MCF 10A (cell line): ENCODE measurements at regions not wholly inside any gene's neighbourhood (a gene's known extent, or its start where the extent isn't known, plus 50 kb on each side); places are given as distances from the start of the nearest gene placed in this dataset.
"Not testable (repeated sequence)": the region's sequence is repeated elsewhere in the genome, so short reads cannot be mapped to it uniquely, and the experiment has no call there.

ENCODE experiments used
- BruUV-seq: library from RNA; stranded (reverse); fragments of 400-500 nt; replicated peaks from 2 replicates; lab custom pipeline; 2021; lab: Mats Ljungman, UMichigan
- CTCF ChIA-PET: fragments of 300-600 bp; sonication (Branson Sonifier 250); formaldehyde crosslinking; extraction: SDS; loops from one replicate; lab custom pipeline; 2021; ENCODE audit warnings: antibody characterized with exemption, inconsistent platforms; lab: Yijun Ruan, JAX
- POLR2A ChIA-PET: fragments of 300-600, 350-650 bp; sonication (Branson Sonifier 250); formaldehyde crosslinking; extraction: SDS; loops from one replicate; lab custom pipeline; 2020; ENCODE audit warnings: antibody characterized with exemption, inconsistent platforms; lab: Yijun Ruan, JAX
- DNase-seq: peaks from one replicate; pipeline ENCODE4 v3.0.0-alpha.2; 2018; ENCODE audit not compliant: unreplicated experiment
- H3K27ac Mint-ChIP-seq: one replicate; pipeline ENCODE4 v1.8.0; 2022; ENCODE audit warnings: mild to moderate bottlenecking, low read depth, mixed read lengths; ENCODE audit not compliant: unreplicated experiment
- H3K27me3 Mint-ChIP-seq: one replicate; pipeline ENCODE4 v1.8.0; 2022; ENCODE audit warnings: mixed read lengths; ENCODE audit not compliant: insufficient read depth, unreplicated experiment
- H3K36me3 Mint-ChIP-seq: one replicate; pipeline ENCODE4 v1.8.0; 2022; ENCODE audit warnings: mild to moderate bottlenecking, moderate library complexity, mixed read lengths; ENCODE audit not compliant: insufficient read depth, unreplicated experiment
- H3K4me1 Mint-ChIP-seq: one replicate; pipeline ENCODE4 v1.8.0; 2022; ENCODE audit warnings: mixed read lengths; ENCODE audit not compliant: insufficient read depth, unreplicated experiment
- H3K4me3 Mint-ChIP-seq: one replicate; pipeline ENCODE4 v1.8.0; 2022; ENCODE audit warnings: mild to moderate bottlenecking, moderate library complexity, mixed read lengths; ENCODE audit not compliant: unreplicated experiment
- H3K9me3 Mint-ChIP-seq: one replicate; pipeline ENCODE4 v1.8.0; 2022; ENCODE audit warnings: mixed read lengths; ENCODE audit not compliant: unreplicated experiment
- CTCF ChIP-seq: fragments of 200-600 bp; IDR thresholded peaks from one replicate; pipeline ENCODE4 v1.8.0; 2022; ENCODE audit warnings: antibody characterized with exemption, mild to moderate bottlenecking; ENCODE audit not compliant: unreplicated experiment
- intact Hi-C: fragments of 100-400 bp; cut with micrococcal nuclease; formaldehyde crosslinking; loops from 2 replicates; pipeline ENCODE4 v1.14.1; 2022

- H3K4me3 Mint-ChIP-seq, H3K27me3 Mint-ChIP-seq, H3K36me3 Mint-ChIP-seq, H3K27ac Mint-ChIP-seq, H3K4me1 Mint-ChIP-seq, DNase-seq, POLR2A ChIA-PET, H3K9me3 Mint-ChIP-seq, intact Hi-C loops, BruUV-seq, CTCF ChIA-PET: not testable (repeated sequence)
Observed at GRCh38 chr15:77889828-77890725, 187.4 kb downstream of the TBC1D2B start.

GRCh38 chr15:77889009-77889806, 188.3 kb downstream of the TBC1D2B start:
- no TSS peak for BruUV-seq
- Mint-ChIP-seq H3K9me3 (no peaks in the 10 kb centered on the region), H3K36me3 (no peaks in the 10 kb centered on the region), H3K4me1 (no peaks in the 10 kb centered on the region), H3K4me3 (no peak overlapping the region), H3K27me3 (no peaks in the 10 kb centered on the region), H3K27ac (no peak overlapping the region)
- ChIA-PET POLR2A (no interaction called here), CTCF (no interaction called here)
- intact Hi-C loops = no loop called here
- DNase-seq = no peak
- TF ChIP-seq CTCF = no peak

GRCh38 chr15:77887563-77888429, 189.7 kb downstream of the TBC1D2B start:
- CTCF ChIA-PET, H3K27ac Mint-ChIP-seq, H3K9me3 Mint-ChIP-seq, H3K4me1 Mint-ChIP-seq, DNase-seq, H3K4me3 Mint-ChIP-seq, H3K27me3 Mint-ChIP-seq, intact Hi-C loops, POLR2A ChIA-PET, H3K36me3 Mint-ChIP-seq, BruUV-seq: not testable (repeated sequence)

GRCh38 chr15:77886805-77887448, 190.6 kb downstream of the TBC1D2B start:
- BruUV-seq = no TSS peak
- DNase-seq = no peak
- CTCF ChIA-PET = interaction anchor here (0.6 to 1.0 kb wide), 2 partner anchors 22 to 226 kb away, joined by 3 read pairs; no protein-coding TSS in a partner anchor
- no peak overlapping the region for H3K27ac Mint-ChIP-seq
- TF ChIP-seq CTCF = no peak
- POLR2A ChIA-PET = no interaction called here
- H3K36me3 Mint-ChIP-seq = no peaks in the 10 kb centered on the region
- no peaks in the 10 kb centered on the region for H3K9me3 Mint-ChIP-seq
- intact Hi-C loops = no loop called here
- H3K4me1 Mint-ChIP-seq = no peaks in the 10 kb centered on the region
- no peak overlapping the region for H3K4me3 Mint-ChIP-seq
- H3K27me3 Mint-ChIP-seq = no peaks in the 10 kb centered on the region

GRCh38 chr15:77885877-77886500, 191.5 kb downstream of the TBC1D2B start:
- BruUV-seq, H3K9me3 Mint-ChIP-seq, intact Hi-C loops, H3K36me3 Mint-ChIP-seq, POLR2A ChIA-PET, H3K27ac Mint-ChIP-seq, H3K4me1 Mint-ChIP-seq, DNase-seq, H3K27me3 Mint-ChIP-seq, H3K4me3 Mint-ChIP-seq: not testable (repeated sequence)
- CTCF ChIA-PET = interaction anchor here (1.0 kb wide), 1 partner anchor 23 kb away, joined by 3 read pairs; no protein-coding TSS in a partner anchor

- H3K9me3 Mint-ChIP-seq, CTCF ChIA-PET, H3K27ac Mint-ChIP-seq, H3K27me3 Mint-ChIP-seq, intact Hi-C loops, H3K4me1 Mint-ChIP-seq, H3K36me3 Mint-ChIP-seq, DNase-seq, BruUV-seq, H3K4me3 Mint-ChIP-seq, POLR2A ChIA-PET: not testable (repeated sequence)
Observed at GRCh38 chr15:77883012-77883411, 194.5 kb downstream of the TBC1D2B start.
